ENCODE measurements at regions not wholly inside any gene's neighbourhood (a gene's known extent, or its start where the extent isn't known, plus 50 kb on each side); places are given as distances from the start of the nearest gene placed in this dataset.
A peak's percentile ranks its signal among the peaks of the same experiment; 100 is the strongest.

- TF ChIP-seq, protein P1, sequence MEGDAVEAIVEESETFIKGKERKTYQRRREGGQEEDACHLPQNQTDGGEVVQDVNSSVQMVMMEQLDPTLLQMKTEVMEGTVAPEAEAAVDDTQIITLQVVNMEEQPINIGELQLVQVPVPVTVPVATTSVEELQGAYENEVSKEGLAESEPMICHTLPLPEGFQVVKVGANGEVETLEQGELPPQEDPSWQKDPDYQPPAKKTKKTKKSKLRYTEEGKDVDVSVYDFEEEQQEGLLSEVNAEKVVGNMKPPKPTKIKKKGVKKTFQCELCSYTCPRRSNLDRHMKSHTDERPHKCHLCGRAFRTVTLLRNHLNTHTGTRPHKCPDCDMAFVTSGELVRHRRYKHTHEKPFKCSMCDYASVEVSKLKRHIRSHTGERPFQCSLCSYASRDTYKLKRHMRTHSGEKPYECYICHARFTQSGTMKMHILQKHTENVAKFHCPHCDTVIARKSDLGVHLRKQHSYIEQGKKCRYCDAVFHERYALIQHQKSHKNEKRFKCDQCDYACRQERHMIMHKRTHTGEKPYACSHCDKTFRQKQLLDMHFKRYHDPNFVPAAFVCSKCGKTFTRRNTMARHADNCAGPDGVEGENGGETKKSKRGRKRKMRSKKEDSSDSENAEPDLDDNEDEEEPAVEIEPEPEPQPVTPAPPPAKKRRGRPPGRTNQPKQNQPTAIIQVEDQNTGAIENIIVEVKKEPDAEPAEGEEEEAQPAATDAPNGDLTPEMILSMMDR (IDR thresholded peaks at IDR 0.05; ENCODE audit: low read depth, low read length), result no peak
- TF ChIP-seq, protein P2, sequence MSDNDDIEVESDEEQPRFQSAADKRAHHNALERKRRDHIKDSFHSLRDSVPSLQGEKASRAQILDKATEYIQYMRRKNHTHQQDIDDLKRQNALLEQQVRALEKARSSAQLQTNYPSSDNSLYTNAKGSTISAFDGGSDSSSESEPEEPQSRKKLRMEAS (IDR thresholded peaks at IDR 0.05; ENCODE audit: low read depth, low read length), result no peak
- no peak for TF ChIP-seq MYC (IDR thresholded peaks at IDR 0.05; ENCODE audit: low read depth, low read length)
- TF ChIP-seq POLR2A (IDR thresholded peaks at IDR 0.05; ENCODE audit: extremely low read depth, insufficient read length), result no peak
- no peak overlapping the region for H3K4me3 ChIP-seq (ENCODE audit: low read depth, low read length)
- no peak for DNase-seq (ENCODE audit: low read depth)
Measured at GRCh38 chr5:34534523-34535103, 121.5 kb upstream of the RAI14 start.

DNA sequence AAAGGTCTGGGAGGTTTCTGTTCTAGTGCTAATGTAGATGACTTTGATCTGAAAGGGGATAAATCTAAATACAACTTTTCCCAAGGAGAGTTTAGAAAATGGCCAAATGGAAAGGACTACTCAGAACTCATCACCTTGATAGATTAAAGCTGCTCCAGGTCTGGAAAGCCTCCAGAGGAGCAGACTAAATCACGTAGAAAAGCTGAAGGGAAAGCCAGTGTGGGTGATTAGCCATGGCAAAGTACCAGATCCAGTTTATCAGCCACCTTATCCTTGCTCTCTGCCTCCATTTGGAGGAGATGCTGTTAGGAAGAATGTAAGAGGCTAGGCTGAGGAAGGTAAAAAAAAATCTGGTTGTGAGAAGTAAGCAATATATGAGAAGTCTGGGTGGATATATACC, 120.7 kb upstream of the RAI14 start:
- no peak overlapping the region for H3K4me3 ChIP-seq (ENCODE audit: low read depth, low read length)
- no peak for DNase-seq (ENCODE audit: low read depth)
- TF ChIP-seq, protein P1 (IDR thresholded peaks at IDR 0.05; ENCODE audit: low read depth, low read length), result no peak
- TF ChIP-seq MYC (IDR thresholded peaks at IDR 0.05; ENCODE audit: low read depth, low read length), result no peak
- TF ChIP-seq, protein P2 (IDR thresholded peaks at IDR 0.05; ENCODE audit: low read depth, low read length), result no peak
- no peak for TF ChIP-seq POLR2A (IDR thresholded peaks at IDR 0.05; ENCODE audit: extremely low read depth, insufficient read length)

GRCh38 chr5:34535944-34536623, 120.0 kb upstream of the RAI14 start:
- no peak for DNase-seq (ENCODE audit: low read depth)
- TF ChIP-seq, protein P1 (IDR thresholded peaks at IDR 0.05; ENCODE audit: low read depth, low read length), result no peak
- TF ChIP-seq POLR2A (IDR thresholded peaks at IDR 0.05; ENCODE audit: extremely low read depth, insufficient read length) (no peak), MYC (IDR thresholded peaks at IDR 0.05; ENCODE audit: low read depth, low read length) (no peak)
- TF ChIP-seq, protein P2 (IDR thresholded peaks at IDR 0.05; ENCODE audit: low read depth, low read length), result no peak
- no peak overlapping the region for H3K4me3 ChIP-seq (ENCODE audit: low read depth, low read length)

DNA sequence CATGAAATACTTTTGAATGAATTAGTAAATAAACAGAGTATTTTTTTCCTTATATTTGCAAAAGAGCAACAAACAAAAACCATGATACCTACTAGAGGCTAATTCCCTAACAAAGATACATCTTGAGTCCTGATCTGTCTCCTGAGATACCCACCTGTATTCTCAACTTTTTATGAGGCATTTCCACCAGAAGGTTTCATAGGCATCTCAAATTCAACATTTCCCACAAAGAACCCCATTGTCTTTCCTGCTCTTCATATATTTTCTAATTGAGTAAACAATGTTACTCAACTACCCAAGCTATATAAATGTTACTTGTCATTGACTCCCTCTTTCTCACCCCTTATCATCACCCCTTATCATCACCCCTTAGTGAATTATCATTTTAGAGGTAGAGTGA, 119.4 kb upstream of the RAI14 start:
- no peak overlapping the region for H3K4me3 ChIP-seq (ENCODE audit: low read depth, low read length)
- DNase-seq (ENCODE audit: low read depth), result no peak
- TF ChIP-seq POLR2A (IDR thresholded peaks at IDR 0.05; ENCODE audit: extremely low read depth, insufficient read length) (no peak), MYC (IDR thresholded peaks at IDR 0.05; ENCODE audit: low read depth, low read length) (no peak)
- TF ChIP-seq, protein P1 (IDR thresholded peaks at IDR 0.05; ENCODE audit: low read depth, low read length), result no peak
- TF ChIP-seq, protein P2 (IDR thresholded peaks at IDR 0.05; ENCODE audit: low read depth, low read length), result no peak

DNA sequence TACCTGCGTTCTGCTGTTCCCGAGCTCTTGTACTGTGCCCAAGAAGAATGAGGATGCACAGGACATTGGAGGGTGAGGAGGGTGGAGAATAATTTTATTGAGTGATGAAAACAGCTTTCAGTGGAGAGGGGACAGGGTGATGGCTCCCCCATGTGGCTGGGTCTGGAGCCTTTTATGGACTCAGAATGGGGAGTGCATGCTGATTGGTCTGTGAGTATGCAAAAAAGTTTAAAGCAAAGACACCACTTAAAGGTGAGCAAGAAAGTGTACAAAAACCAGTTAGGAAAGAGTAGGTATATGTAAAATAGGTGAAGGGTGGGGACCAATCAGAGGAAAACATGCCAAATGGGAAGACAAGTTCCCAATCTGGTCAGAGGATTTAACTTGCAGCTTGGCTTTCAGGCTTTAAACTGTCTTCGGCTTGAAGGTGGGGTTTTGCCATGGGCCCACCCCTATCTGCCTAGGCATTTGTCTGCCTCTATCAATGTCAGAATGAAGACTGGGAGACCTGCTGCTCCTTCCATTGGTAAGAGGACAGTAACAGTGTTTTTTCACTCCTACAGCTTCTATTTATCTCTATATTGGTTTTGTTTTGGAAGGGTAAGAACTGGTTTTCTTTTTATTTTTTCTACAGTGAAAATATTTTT, 118.0 kb upstream of the RAI14 start:
- TF ChIP-seq, protein P1 (IDR thresholded peaks at IDR 0.05; ENCODE audit: low read depth, low read length), result peak; percentile 37
- TF ChIP-seq, protein P2 (IDR thresholded peaks at IDR 0.05; ENCODE audit: low read depth, low read length), result no peak
- peak; percentile 20 for DNase-seq (ENCODE audit: low read depth)
- H3K4me3 ChIP-seq (ENCODE audit: low read depth, low read length), result no peak overlapping the region
